HG03064 (cell line): ENCODE measurements at regions not wholly inside any gene's neighbourhood (a gene's known extent, or its start where the extent isn't known, plus 50 kb on each side); places are given as distances from the start of the nearest gene placed in this dataset.

Experiments used
- ATAC-seq: cut with Tn5 transposase; IDR thresholded peaks from one replicate; pipeline ENCODE4 v1.9.1; 2021; ENCODE audit warnings: low read depth; ENCODE audit not compliant: unreplicated experiment

DNA sequence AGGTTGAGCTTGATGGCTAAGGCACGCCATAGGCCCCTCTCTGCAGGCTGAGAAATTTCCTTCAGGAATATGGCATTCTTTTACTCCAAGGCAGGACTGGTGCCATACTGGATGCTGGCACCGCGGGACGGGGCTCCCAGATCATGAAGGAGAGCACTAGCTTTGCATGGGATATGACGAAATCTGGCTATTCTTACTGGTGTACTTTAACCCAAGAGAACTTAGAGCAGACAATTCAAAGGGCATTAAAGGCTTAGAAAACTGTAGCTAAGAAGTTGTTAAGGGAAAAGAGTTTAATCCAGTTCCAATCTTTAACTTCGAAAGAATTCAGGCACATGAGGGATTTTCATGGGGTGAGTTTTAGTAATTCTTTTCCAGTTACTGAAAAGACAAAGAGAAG is 204.4 kb upstream of the ESRRG start:
- ATAC-seq, result no peak

DNA sequence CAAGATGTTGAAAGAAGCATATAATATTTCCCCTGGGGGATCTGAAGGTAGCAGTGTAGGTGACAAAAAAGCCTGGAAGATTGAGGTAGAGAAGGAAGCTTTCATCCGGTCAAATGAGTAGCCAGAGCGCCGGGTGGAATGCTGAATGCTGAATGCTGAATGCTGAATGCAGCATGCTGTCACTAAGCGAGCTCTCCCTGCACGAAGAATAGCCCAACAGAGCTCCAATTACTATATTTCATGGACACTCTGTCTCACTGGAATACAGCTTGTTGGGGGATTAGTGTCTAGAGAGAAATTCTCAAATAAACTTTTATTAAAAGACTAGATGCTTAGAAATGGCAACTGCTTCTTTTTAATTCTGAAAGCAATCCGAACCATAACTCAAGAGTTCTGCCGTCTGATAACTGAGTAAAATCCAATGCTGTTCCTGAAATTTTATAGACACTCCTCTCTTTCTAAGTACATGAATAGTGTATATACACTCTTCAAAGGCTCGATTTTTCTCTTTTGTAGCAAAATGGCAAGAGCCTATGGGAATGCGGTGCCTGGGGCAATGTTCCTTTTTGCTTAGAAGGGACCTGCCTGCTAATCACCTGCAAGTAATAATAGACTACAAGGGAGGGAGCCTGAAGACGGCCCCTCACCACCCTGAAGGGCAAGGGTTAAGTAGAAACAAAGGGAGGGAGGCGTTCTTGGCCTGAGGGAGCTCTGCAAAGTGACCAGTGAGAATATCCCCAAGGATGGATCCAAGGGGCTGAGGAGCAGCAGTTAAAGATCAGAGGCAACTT is 203.7 kb upstream of the ESRRG start:
- ATAC-seq, result no peak

DNA sequence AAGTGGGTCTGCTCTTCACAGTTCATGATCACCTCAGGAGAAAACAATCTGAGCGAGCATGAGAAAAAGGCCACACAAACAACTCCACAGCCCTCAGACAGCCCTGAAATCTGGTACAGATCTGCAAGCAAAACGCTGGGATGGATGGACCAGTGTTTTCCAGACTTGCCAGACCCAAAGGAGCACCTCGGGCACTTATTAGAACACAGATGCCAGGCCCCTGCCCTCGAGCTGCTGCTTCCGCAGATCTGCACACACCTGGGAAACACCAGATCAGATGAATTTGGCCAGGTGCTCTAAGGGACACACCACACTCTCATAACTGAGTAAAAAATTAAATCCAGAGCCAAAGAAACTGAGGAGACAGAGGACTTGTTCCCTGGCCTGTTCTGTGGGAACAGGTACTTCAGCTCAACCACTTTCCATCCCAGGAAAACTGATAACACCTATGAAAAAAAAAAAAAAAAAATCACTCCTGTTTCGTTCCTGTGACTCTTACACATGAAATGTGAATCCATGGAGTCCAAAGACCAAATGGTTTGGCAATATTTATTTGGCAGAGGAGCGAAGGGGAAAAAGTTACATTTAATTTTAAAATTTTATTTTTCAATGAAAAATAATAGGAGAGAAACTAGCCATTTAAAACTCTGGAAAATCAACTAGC is 202.9 kb upstream of the ESRRG start:
- no peak for ATAC-seq

DNA sequence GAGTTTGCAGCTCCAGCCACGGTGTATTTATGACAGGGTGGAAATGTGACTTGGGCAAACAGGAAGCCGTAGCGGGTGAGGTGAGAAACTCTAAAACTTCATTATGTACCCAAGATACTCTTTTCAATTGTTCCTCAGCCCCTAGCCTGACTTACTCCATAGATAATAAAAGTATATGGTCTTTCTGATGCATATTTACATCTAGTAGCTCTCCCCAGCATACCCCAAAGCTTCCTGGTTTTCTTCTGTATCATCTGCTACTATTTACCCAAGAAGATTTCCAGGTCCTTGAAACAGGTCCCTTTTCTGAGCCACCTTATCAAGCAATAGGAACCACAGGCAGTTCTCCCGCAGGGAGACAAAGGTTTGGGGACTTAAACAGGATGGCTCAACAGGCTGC is 201.5 kb upstream of the ESRRG start:
- no peak for ATAC-seq

DNA sequence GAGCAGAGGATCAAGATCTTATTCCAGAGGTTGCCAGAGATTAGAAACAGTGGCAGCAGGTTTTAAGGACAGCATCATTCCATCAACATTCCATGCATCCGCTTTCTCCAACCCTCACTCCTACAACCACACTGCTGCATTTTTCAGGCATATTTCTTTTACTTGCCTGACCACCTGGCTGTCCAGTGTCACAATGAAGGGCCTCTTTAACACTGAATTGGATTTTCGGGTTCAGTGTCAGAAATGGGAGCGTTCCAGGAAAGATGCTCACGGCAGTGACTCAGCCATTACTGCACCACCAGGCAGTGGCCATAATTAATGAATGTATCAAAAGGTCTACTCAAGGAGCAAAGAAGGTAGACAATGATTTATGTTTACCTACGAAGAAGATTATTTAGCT is 200.4 kb upstream of the ESRRG start:
- no peak for ATAC-seq

DNA sequence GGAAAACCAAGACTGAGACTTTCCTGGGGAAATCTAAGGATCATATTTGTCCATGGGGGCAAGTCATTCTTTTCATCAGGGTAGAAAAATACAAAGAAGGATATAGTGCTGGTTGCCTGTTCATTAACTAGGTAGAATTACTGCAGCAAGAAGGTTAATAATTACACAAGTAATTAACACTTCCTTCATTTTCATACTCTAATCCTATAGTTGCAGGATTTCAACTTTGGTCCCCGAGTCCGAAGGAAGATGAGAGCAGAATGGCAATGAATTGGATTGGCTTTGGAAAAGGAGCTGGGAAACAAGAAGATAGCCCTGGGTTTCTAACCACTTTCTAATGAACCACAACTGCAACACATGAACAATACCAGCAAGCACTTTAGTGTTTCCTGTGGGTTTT is 199.2 kb upstream of the ESRRG start:
- ATAC-seq, result no peak

DNA sequence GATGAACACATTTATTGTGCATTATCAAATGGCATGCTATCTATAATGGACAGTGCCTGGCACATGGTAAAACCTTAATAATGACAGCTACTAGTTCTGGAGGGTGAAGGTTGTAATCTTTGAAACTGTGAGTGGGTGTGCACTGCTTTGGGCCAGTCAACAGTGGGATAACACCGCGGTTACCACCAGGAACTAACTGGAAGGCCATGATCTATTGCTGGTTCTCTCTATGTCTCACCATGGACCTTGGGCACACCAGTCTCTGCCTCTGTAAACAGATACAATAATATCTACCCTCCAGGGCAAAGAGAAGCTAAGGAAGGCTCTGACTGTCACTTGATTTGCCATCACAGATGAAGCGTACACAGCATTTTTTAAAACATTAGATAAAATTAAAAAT is 198.6 kb upstream of the ESRRG start:
- ATAC-seq, result no peak

DNA sequence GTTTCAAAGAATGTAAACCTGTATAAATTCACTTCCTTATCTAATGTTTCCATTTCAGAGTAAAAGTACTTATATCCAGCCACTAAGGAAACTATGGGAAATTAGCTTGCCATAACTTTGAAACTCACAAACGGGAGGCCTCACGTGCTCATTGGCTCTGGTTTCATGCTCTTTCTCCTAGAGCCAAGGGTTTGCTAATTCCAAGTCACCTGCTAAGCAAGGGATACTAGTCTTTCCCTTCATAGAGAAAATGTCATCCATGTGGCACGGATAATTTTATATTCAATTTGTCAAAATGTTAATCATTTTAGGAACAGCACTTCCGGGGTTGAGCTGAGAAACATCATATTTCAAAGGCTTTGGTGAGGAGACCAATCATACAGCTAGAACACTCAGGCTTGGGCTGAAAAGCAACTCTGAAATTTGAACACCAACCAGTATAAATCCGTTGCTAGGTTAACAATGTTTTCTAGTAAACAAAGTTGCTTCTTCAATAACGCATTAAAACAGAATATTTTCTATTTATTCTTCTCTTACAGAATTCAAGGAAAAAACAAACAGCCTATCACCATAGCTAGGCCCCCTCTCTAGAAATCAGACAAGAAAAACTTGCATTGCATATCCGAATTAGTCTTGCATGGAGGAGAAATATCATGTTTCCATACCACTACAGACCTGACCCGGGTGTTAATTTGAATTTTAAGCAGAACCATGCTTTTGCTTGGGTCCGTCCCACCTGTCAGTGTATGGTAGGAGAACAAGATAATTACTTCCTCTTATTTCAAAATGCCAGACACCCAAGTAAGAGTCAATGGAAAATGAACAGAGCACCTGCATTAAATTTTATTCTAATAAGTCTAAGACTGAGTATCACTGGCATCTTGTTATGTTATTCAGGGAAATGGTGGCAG is 196.1 kb upstream of the ESRRG start:
- ATAC-seq, result no peak

DNA sequence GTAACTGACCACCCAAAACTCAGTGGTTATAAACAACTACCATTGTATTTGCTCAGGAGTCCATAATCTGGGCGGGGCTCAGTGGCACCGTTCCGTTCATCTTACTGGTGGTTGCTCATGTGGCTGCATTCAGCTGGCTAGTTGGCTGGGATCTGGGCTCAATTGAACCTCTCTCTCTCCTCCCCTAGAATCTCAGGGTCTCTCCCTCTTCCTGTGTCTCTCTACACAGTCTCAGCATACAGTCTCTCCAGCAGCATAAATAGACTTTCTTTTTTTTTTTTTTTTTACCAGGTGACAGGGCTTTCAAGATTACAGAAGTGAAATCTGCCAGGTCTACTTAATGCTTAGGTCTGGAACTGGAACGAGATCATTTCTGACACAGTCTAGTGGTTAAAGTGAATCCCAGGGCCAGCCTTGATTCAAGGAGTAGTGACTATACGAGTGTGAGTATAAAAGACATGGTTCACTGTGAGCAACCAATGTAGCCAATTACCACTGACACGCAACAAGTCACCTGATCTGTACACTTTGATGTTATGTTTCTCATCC is 193.7 kb upstream of the ESRRG start:
- no peak for ATAC-seq

DNA sequence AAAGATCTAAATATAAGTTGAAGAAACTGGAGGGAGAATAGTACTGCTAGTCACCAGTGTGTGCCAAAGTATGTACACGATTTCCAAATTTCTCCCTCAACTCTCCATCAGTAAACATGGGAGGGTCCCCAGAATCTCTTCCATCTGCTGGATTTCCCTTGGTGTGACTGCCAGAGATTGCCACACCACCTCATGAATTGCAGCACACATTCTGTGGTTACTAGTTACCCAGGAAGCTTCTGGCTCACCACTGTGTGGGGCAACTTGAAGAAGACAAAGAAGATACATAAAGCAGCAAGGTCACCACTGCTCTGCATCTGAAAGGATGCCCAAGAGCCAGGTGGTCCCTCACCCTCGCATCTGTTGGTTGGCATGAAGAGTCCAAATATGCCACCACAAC is 191.7 kb upstream of the ESRRG start:
- no peak for ATAC-seq

DNA sequence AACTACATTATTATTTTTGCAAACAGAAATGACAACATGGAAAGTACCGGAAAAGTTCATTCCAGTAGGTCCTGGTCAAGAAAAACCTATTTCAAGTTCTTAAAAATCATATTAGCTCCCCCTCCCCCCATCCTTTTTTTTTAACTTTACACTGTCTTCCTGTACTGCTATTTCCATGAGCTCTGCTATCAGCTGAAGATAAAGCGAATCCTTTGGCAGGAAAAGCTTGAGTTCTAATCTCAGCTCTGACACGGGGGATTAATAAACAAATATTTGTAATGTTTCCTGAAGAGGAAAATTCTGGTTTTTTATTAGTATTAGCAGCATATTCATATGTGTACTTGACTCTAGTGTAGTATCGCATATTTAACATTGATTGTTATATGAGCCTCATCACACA is 190.7 kb upstream of the ESRRG start:
- no peak for ATAC-seq

DNA sequence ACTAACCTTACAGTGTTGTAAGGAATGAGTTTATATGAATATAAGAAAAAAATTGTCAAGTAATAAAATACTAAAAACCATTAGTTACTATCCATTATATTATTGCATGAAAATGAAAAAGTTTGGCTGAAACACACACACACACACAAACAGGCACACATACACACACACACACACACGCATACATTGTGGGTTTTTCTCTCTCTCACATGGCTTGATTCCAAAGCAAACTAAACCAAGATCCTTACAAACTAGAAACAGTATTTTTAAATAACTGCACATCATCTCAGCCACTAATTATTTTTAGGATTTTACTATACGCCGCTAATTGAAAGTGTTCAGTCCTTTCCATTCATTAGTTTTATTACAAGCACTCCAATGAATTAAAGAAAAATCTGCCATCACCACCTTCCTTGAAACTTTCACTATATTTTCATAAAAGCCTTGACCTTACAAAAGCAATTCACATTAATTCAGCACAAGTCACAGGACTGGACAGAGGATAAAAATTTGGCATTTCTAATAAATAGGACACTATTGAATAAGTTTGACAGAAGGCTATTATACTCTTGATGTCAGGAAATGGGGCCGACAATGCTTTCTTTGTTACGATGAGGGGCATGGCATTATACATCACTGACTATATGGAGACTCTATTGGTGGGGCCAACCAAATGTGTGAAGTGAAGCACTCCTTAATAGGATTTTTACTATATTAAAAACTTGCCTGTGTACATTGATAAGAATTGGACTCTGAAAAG is 187.0 kb upstream of the ESRRG start:
- ATAC-seq, result no peak

DNA sequence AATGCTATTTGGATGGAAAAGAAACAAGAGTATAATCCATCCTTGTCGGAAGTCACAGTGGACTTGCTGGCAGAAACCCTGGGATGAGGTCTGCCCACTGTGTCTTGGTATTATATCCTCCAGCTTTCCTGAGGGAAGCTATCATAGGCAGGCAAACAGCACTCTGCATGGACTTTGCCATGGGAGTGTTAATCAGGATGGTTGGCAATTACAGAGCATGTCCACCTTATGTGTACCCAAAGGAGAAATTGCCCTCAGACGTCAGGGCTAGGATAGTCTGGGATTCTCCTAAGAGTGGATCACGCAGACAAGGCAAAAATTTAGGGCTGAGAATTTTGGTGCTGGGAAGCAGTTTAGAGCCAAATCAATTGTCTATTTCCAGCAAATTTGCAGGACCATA is 184.9 kb upstream of the ESRRG start:
- ATAC-seq, result no peak

DNA sequence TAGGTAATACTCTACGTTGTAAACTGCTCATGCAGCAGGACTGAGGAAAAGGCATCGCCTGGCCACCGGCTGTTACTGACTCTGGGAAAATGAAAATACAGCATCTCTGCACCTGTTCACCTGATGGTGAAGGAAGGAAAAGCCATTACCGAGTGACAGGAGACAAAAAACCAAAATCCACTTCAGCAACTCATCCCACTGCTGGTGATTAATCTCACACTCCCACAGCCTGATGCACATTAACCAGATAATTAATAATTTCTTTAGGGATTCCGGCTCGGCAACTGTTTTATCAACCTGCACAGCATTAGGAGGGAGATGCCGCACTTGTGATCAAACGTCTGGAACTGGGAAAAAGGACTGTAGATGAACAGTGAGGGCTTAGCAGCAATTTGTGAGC is 183.9 kb upstream of the ESRRG start:
- ATAC-seq, result no peak

DNA sequence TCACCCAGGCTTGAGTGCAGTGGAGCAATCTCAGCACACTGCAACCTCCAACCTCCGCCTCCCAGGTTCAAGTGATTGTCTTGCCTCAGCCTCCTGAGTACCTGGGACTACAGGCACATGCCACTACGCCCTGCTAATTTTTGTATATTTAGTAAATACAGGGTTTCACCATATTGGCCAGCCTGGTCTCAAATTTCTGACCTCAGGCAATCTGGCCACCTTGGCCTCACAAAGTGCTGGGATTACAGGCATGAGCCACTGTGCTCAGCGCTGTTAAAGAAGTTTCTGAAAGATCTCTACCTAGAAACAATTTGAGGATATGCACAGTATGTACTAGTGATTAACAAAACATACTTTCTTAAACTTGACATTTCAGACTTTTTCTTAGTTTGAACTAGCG is 182.6 kb upstream of the ESRRG start:
- no peak for ATAC-seq

DNA sequence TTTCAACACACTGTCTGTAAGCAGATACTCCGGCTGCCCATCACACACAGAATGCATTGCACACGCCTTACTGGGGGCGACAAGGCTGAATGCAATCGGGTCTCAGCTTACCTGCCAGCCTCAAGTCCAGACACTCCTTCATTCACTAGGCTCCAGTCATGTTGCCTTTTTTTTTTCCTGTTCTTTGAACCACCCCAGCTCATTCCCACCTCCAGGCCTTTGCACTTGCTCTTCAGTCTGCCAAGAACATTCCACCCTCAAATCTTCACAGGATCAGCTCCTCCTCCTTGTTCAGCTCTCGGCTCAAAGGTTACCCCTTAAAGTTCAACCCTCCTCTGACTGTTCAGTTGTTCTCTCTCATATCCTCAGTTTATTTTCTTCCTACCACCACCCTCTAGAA is 181.9 kb upstream of the ESRRG start:
- ATAC-seq, result no peak

DNA sequence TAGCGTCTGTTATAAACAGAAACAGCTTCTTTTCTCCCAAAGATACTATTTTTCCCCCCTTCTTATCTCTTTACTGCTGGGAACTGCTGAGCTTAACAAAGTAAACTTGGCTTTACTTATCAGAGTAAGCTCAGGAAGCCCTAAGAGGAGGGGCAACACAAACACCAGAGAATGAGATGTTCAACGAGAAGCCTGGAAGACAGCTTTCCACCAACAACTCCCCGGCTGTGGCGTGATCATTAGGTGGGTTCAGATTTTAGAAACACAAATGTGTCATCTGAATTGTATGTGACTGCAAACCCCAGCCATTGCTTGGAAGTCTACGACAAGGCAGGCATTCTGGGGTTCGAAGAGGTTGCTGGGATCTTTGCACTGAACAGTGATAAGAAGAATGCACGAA is 181.2 kb upstream of the ESRRG start:
- ATAC-seq, result no peak

DNA sequence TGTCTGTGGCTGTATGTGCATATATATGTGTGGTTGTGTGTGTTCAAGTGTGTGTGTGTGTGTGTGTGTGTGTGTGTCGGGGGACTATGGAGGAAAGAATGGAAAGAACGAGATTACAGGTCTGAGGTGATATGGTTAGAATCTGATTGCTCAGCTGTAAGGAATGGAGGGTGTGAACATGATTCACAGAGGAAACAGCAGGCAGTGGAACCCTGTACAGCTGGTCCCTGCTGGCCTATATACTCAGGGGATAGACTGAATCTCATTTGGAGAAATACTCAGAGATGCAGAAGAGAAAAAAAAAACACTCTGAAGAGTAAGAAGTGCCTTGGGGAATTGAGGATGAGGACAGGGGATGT is 180.1 kb upstream of the ESRRG start:
- no peak for ATAC-seq

DNA sequence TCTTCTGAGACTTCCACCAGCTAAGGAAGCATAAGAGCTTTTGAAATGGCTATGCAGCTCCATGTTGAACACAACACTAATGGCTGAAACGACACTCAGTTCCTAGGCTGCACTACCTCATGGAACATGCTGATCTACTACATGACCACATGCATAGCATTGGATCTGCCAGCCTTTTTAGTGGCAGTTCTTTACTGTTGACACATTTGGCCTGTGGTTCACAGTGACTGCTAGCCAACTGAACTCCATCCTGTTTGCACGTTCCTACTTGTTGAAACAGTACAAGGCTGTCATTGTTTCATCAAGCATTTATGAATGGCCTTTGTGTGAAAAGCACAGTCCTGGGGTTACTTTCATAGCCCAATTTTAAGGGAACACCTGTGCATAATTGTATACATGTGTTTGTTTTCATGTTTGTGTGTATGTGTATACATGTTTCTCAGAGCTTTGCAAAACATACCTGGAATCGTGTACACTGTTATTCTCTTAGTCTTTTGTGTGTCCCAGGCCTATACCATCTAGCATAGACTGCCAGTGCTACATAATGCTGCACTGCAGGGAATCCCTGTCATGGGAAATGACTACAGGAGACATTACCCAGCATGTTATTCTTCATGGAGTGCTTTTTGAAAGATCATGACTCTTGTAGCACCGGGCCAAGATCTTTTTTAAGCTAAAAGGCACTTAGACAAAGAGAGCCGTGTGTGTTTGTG is 179.6 kb upstream of the ESRRG start:
- no peak for ATAC-seq

DNA sequence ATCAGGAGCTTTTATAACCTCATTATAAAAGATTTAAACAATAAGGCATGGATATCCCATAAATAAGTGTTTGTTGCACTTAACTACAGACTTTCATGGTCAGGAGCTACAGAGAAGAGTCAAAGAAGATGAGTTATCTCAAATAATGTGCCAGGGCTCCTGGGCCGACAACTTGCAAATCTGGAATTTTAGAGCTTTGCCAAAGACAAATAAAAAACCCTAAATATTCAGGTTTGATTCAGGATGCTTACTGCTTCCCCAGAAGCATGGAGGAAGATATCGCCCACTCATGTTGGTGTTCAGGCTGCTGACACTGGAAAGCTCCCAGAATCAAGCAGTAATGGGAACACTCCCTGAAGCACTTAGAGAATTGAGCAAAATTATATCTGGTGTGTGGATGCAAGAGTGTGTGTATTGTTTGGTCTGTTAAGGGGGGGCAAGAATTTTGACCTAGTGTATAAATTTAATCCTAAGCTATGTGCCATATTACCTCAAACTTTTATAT is 176.9 kb upstream of the ESRRG start:
- no peak for ATAC-seq
